HCT116 (cell line): ENCODE measurements at regions not wholly inside any gene's neighbourhood (a gene's known extent, or its start where the extent isn't known, plus 50 kb on each side); places are given as distances from the start of the nearest gene placed in this dataset.

Source experiments
- ATAC-seq: fragments of 200-7000 bp; cut with Tn5 transposase; 2 replicates; pipeline ENCODE4 v1.9.1; 2020; ENCODE audit warnings: mild to moderate bottlenecking, moderate library complexity
- BruUV-seq: library from RNA; stranded (reverse); fragments of 400-500 nt; replicated peaks from 2 replicates; lab custom pipeline; 2021; lab: Mats Ljungman, UMichigan
- CTCF ChIA-PET: fragments of 300-600 bp; sonication (Branson Sonifier 250); formaldehyde crosslinking; loops from one replicate; lab custom pipeline; 2021; ENCODE audit warnings: antibody characterized with exemption; lab: Charles Lee
- POLR2A ChIA-PET: fragments of 300-600, 350-600 bp; sonication (Branson Sonifier 250); formaldehyde crosslinking; loops from one replicate; lab custom pipeline; 2021; ENCODE audit warnings: antibody characterized with exemption; lab: Charles Lee
- RAD21 ChIA-PET, 2 experiments: fragments of 300-600 bp; sonication (Branson Sonifier 250); formaldehyde crosslinking; loops; one replicate each; lab custom pipeline; 2023; ENCODE audit warnings: low total read pairs in 2 of 2; ENCODE audit not compliant: uncharacterized antibody in 2 of 2, unreplicated experiment in 2 of 2, low non-redundant PET in 1 of 2; lab: Charles Lee
- DNase-seq: peaks from one replicate; pipeline ENCODE4 v3.0.0-alpha.2; 2010; ENCODE audit warnings: low read depth, low spot score
- H2AFZ ChIP-seq: fragments of 200-600 bp; shearing (Covaris generic), sonication (generic); 2 replicates; pipeline ENCODE4 v1.6.1; 2017; ENCODE audit warnings: low read depth, mixed run types, mixed read lengths, antibody characterized with exemption, low read length; ENCODE audit not compliant: poor library complexity, severe bottlenecking
- H3K27ac ChIP-seq: 2 replicates; pipeline ENCODE4 v1.5.1; 2012; ENCODE audit warnings: low read depth, low read length
- H3K27me3 ChIP-seq: fragments of 200-600 bp; sonication (generic); 2 replicates; pipeline ENCODE4 v1.6.1; 2016; ENCODE audit warnings: mixed run types, low read length, mixed read lengths; ENCODE audit not compliant: insufficient read depth
- H3K36me3 ChIP-seq, 2 experiments: fragments of 200-500 bp in 1 of 2; fragments of 200-600 bp in 1 of 2; sonication (Bioruptor generic) in 1 of 2; sonication (generic) in 1 of 2; 2 replicates each; pipeline versions ENCODE4 v1.5.1 to v1.6.1; 2014 to 2016; ENCODE audit warnings: low read length in 2 of 2, inconsistent platforms in 1 of 2, mixed read lengths in 1 of 2, mixed run types in 1 of 2; ENCODE audit not compliant: insufficient read depth in 2 of 2, control insufficient read depth in 1 of 2
- H3K4me1 ChIP-seq, 2 experiments: fragments of 200-600 bp in 1 of 2; sonication (generic) in 1 of 2; 2 replicates each; pipeline versions ENCODE4 v1.5.1 to v1.6.1; 2012 to 2017; ENCODE audit warnings: low read length in 2 of 2, inconsistent platforms in 1 of 2, mild to moderate bottlenecking in 1 of 2, mixed read lengths in 1 of 2, mixed run types in 1 of 2, moderate library complexity in 1 of 2; ENCODE audit not compliant: insufficient read depth in 2 of 2, control insufficient read depth in 1 of 2
- H3K4me2 ChIP-seq: fragments of 200-600 bp; sonication (generic); 2 replicates; pipeline ENCODE4 v1.6.1; 2017; ENCODE audit warnings: mixed run types, low read length, mixed read lengths
- H3K4me3 ChIP-seq, 2 experiments: fragments of 200-600 bp in 1 of 2; sonication (generic) in 1 of 2; replicated peaks in 1 of 2; 2 replicates each; pipeline ENCODE4 v1.5.1; 2011 to 2016; ENCODE audit warnings: low read length in 2 of 2, control low read depth in 1 of 2, low read depth in 1 of 2, mild to moderate bottlenecking in 1 of 2, mixed read lengths in 1 of 2, mixed run types in 1 of 2
- H3K79me2 ChIP-seq: fragments of 200-600 bp; sonication (generic); 2 replicates; pipeline ENCODE4 v1.6.1; 2017; ENCODE audit warnings: mild to moderate bottlenecking, mixed run types, low read length, moderate library complexity, mixed read lengths; ENCODE audit not compliant: insufficient read depth
- H3K9ac ChIP-seq: fragments of 200-600 bp; sonication (generic); 2 replicates; pipeline ENCODE4 v1.6.1; 2016; ENCODE audit warnings: low read length, mixed read lengths
- H3K9me2 ChIP-seq: fragments of 200-600 bp; sonication (generic), shearing (Covaris generic); 2 replicates; pipeline ENCODE4 v1.6.1; 2017; ENCODE audit warnings: mixed run types, mild to moderate bottlenecking, moderate library complexity; ENCODE audit not compliant: insufficient read depth
- H3K9me3 ChIP-seq, 2 experiments: fragments of 200-500 bp in 1 of 2; fragments of 200-600 bp in 1 of 2; sonication (Bioruptor generic) in 1 of 2; sonication (generic) in 1 of 2; 2 replicates each; pipeline ENCODE4 v1.6.1; 2014 to 2017; ENCODE audit warnings: low read length in 2 of 2, mixed read lengths in 2 of 2, inconsistent platforms in 1 of 2, low read depth in 1 of 2, mild to moderate bottlenecking in 1 of 2, mixed run types in 1 of 2, moderate library complexity in 1 of 2; ENCODE audit not compliant: control insufficient read depth in 1 of 2, insufficient read depth in 1 of 2
- H4K20me1 ChIP-seq: fragments of 200-600 bp; sonication (generic), shearing (Covaris generic); 2 replicates; pipeline ENCODE4 v1.6.1; 2017; ENCODE audit warnings: mixed run types, mild to moderate bottlenecking, moderate library complexity; ENCODE audit not compliant: insufficient read depth
- CTCF ChIP-seq, 3 experiments: fragments of 200-600 bp in 1 of 3; sonication (generic) in 1 of 3; IDR thresholded peaks in 2 of 3; conservative IDR thresholded peaks in 1 of 3; 2 replicates each; pipeline ENCODE4 v1.5.1; 2012 to 2017; ENCODE audit warnings: low read depth in 2 of 3, low read length in 2 of 3, antibody characterized with exemption in 1 of 3, borderline replicate concordance in 1 of 3, control low read depth in 1 of 3, mild to moderate bottlenecking in 1 of 3, mixed read lengths in 1 of 3, mixed run types in 1 of 3, moderate library complexity in 1 of 3; ENCODE audit not compliant: insufficient read depth in 1 of 3
- FOSL1 ChIP-seq: IDR thresholded peaks from 2 replicates; pipeline ENCODE4 v1.6.1; 2012; ENCODE audit warnings: low read depth
- JUND ChIP-seq: IDR thresholded peaks from 2 replicates; pipeline ENCODE4 v1.6.1; 2012
- REST ChIP-seq: IDR thresholded peaks from 2 replicates; pipeline ENCODE4 v1.6.1; 2012; ENCODE audit warnings: low read depth
- SIN3A ChIP-seq: IDR thresholded peaks from 2 replicates; pipeline ENCODE4 v1.6.1; 2012; ENCODE audit warnings: low read depth
- TCF7L2 ChIP-seq: IDR thresholded peaks from 2 replicates; pipeline ENCODE4 v1.7.0; 2011; ENCODE audit warnings: borderline replicate concordance, inconsistent platforms; ENCODE audit not compliant: insufficient read depth, insufficient read length; ENCODE audit errors: extremely low read depth
- intact Hi-C: fragments of 100-400 bp; cut with micrococcal nuclease; formaldehyde crosslinking; loops from 2 replicates; pipeline ENCODE4 v1.10.0; 2022

GRCh38 chr5:5770825-5771224 is 348.3 kb downstream of the ICE1 start:
- Histone ChIP-seq H3K4me3 (no peak overlapping the region), H3K4me1 (no peaks in the 10 kb centered on the region), H3K4me2 (no peak overlapping the region), H4K20me1 (no peaks in the 10 kb centered on the region), H3K9me3 (no peaks in the 10 kb centered on the region), H3K9me2 (no peaks in the 10 kb centered on the region), H3K27me3 (no peaks in the 10 kb centered on the region), H3K9ac (no peak overlapping the region), H2AFZ (no peak overlapping the region), H3K36me3 (no peaks in the 10 kb centered on the region), H3K79me2 (no peaks in the 10 kb centered on the region), H3K27ac (no peak overlapping the region)
- BruUV-seq: no TSS peak
- no peak for DNase-seq
- POLR2A ChIA-PET: no interaction called here
- RAD21 ChIA-PET: no interaction called here
- intact Hi-C loops: no loop called here
- no peak for ATAC-seq
- TF ChIP-seq SIN3A (no peak), FOSL1 (no peak), JUND (no peak), TCF7L2 (no peak), CTCF (IDR thresholded peaks at IDR 0.05 in 2 of 3, conservative IDR thresholded peaks at IDR 0.05 in 1 of 3; ENCODE audit: borderline replicate concordance in 1 of 3, insufficient read depth in 1 of 3, low read depth in 2 of 3, low read length in 2 of 3) (no peak), REST (no peak)
- CTCF ChIA-PET: no interaction called here
